DOHH2 (cell line): ENCODE measurements at regions not wholly inside any gene's neighbourhood (a gene's known extent, or its start where the extent isn't known, plus 50 kb on each side); places are given as distances from the start of the nearest gene placed in this dataset.

ENCODE experiments used
- H3F3A ChIP-seq: fragments of 200-600 bp; sonication (generic), shearing (Covaris generic); 2 replicates; pipeline ENCODE4 v1.6.0; 2016; ENCODE audit warnings: antibody characterized with exemption, mild to moderate bottlenecking; ENCODE audit not compliant: control insufficient read depth, insufficient read depth
- H3K27ac ChIP-seq: fragments of 200-600 bp; sonication (generic); 2 replicates; pipeline ENCODE4 v1.5.1; 2014; ENCODE audit warnings: low read depth, mild to moderate bottlenecking, low read length, moderate library complexity
- H3K27me3 ChIP-seq: fragments of 200-600 bp; sonication (generic); 2 replicates; pipeline ENCODE4 v1.6.1; 2014; ENCODE audit warnings: mild to moderate bottlenecking, low read length, mixed read lengths; ENCODE audit not compliant: control insufficient read depth
- H3K36me3 ChIP-seq: fragments of 200-600 bp; sonication (generic); 2 replicates; pipeline ENCODE4 v1.6.1; 2014; ENCODE audit warnings: mild to moderate bottlenecking, low read length, moderate library complexity, mixed read lengths; ENCODE audit not compliant: control insufficient read depth
- H3K4me1 ChIP-seq: fragments of 200-600 bp; sonication (generic); 2 replicates; pipeline ENCODE4 v1.6.1; 2014; ENCODE audit warnings: mild to moderate bottlenecking, low read length, mixed read lengths; ENCODE audit not compliant: control insufficient read depth
- H3K4me2 ChIP-seq: fragments of 200-600 bp; sonication (generic); 2 replicates; pipeline ENCODE4 v1.6.0; 2014; ENCODE audit warnings: mild to moderate bottlenecking, low read length, moderate library complexity
- H3K4me3 ChIP-seq: fragments of 200-600 bp; sonication (generic); 2 replicates; pipeline ENCODE4 v1.5.1; 2014; ENCODE audit warnings: mild to moderate bottlenecking, low read length, mixed read lengths
- H3K79me2 ChIP-seq: fragments of 200-600 bp; sonication (generic); 2 replicates; pipeline ENCODE4 v1.6.1; 2014; ENCODE audit warnings: mild to moderate bottlenecking, low read length, mixed read lengths; ENCODE audit not compliant: control insufficient read depth
- H3K9me2 ChIP-seq: fragments of 200-600 bp; sonication (generic); replicated peaks from 2 replicates; pipeline ENCODE4 v1.6.1; 2014; ENCODE audit warnings: mild to moderate bottlenecking, low read length, mixed read lengths; ENCODE audit not compliant: control insufficient read depth
- H3K9me3 ChIP-seq: fragments of 200-600 bp; sonication (generic); 2 replicates; pipeline ENCODE4 v1.6.1; 2014; ENCODE audit warnings: antibody characterized with exemption, low read length, mixed read lengths; ENCODE audit not compliant: control insufficient read depth, insufficient read depth
- H4K20me1 ChIP-seq: fragments of 200-600 bp; sonication (generic); 2 replicates; pipeline ENCODE4 v1.6.0; 2014; ENCODE audit warnings: low read depth, mild to moderate bottlenecking, antibody characterized with exemption, low read length, moderate library complexity; ENCODE audit not compliant: control insufficient read depth, insufficient read depth
- EZH2phosphoT487 ChIP-seq: fragments of 200-600 bp; sonication (generic); IDR thresholded peaks from 2 replicates; pipeline ENCODE4 v1.6.1; 2017; ENCODE audit warnings: borderline replicate concordance, mild to moderate bottlenecking, antibody characterized with exemption, low read length, moderate library complexity, mixed read lengths
- TF ChIP-seq, protein P1 (sequence below): fragments of 200-600 bp; sonication (generic); IDR thresholded peaks from one replicate; pipeline ENCODE4 v1.5.1; 2014; ENCODE audit warnings: antibody characterized with exemption, mild to moderate bottlenecking, low read depth, low read length; ENCODE audit not compliant: poor library complexity, severe bottlenecking

GRCh38 chr13:108093616-108094015, 121.7 kb downstream of the LIG4 start:
- Histone ChIP-seq H3K27ac (no peak overlapping the region), H3K9me2 (no peaks in the 10 kb centered on the region), H3K4me3 (no peak overlapping the region), H3K36me3 (no peaks in the 10 kb centered on the region), H4K20me1 (no peaks in the 10 kb centered on the region), H3F3A (no peaks in the 10 kb centered on the region), H3K79me2 (no peaks in the 10 kb centered on the region), H3K27me3 (no peaks in the 10 kb centered on the region), H3K4me2 (no peak overlapping the region), H3K9me3 (no peaks in the 10 kb centered on the region), H3K4me1 (no peaks in the 10 kb centered on the region)
- TF ChIP-seq, protein P1, sequence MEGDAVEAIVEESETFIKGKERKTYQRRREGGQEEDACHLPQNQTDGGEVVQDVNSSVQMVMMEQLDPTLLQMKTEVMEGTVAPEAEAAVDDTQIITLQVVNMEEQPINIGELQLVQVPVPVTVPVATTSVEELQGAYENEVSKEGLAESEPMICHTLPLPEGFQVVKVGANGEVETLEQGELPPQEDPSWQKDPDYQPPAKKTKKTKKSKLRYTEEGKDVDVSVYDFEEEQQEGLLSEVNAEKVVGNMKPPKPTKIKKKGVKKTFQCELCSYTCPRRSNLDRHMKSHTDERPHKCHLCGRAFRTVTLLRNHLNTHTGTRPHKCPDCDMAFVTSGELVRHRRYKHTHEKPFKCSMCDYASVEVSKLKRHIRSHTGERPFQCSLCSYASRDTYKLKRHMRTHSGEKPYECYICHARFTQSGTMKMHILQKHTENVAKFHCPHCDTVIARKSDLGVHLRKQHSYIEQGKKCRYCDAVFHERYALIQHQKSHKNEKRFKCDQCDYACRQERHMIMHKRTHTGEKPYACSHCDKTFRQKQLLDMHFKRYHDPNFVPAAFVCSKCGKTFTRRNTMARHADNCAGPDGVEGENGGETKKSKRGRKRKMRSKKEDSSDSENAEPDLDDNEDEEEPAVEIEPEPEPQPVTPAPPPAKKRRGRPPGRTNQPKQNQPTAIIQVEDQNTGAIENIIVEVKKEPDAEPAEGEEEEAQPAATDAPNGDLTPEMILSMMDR, result no peak
- no peak for TF ChIP-seq EZH2phosphoT487

DNA sequence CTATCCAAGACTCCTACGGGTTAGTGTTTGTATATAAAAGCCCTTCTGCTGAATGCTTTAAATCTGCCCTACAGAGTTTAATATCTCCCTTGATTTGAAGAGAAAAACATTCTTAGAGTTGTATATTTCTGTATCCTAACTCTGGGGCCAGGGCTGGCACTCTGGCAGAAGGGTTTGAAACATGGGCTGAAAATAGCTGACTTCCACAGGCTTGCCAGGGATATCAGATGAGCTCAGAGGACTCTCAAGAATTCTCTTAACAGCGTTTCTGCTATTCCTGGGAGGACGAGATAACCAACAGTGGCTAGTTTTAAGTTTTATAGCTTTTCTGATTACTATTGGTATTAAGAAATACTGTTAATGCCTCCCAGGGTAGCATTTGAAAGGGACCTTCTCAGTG, 127.5 kb downstream of the LIG4 start:
- TF ChIP-seq, protein P1, result no peak
- Histone ChIP-seq H3K27me3 (no peaks in the 10 kb centered on the region), H3K9me3 (no peaks in the 10 kb centered on the region), H3K79me2 (no peaks in the 10 kb centered on the region), H3K4me3 (no peak overlapping the region), H3K4me1 (no peaks in the 10 kb centered on the region), H3K9me2 (no peaks in the 10 kb centered on the region), H4K20me1 (no peaks in the 10 kb centered on the region), H3K27ac (no peak overlapping the region), H3F3A (no peaks in the 10 kb centered on the region), H3K4me2 (no peak overlapping the region), H3K36me3 (no peaks in the 10 kb centered on the region)

- no peaks in the 10 kb centered on the region for H3K4me1 ChIP-seq
- no peaks in the 10 kb centered on the region for H3K9me3 ChIP-seq
- TF ChIP-seq EZH2phosphoT487, result no peak
- TF ChIP-seq, protein P1, result no peak
- no peaks in the 10 kb centered on the region for H3F3A ChIP-seq
- no peak overlapping the region for H3K4me2 ChIP-seq
- no peak overlapping the region for H3K27ac ChIP-seq
- H4K20me1 ChIP-seq, result no peaks in the 10 kb centered on the region
- H3K9me2 ChIP-seq, result no peaks in the 10 kb centered on the region
- no peaks in the 10 kb centered on the region for H3K27me3 ChIP-seq
- no peaks in the 10 kb centered on the region for H3K79me2 ChIP-seq
- no peaks in the 10 kb centered on the region for H3K36me3 ChIP-seq
- H3K4me3 ChIP-seq, result no peak overlapping the region
Observed at GRCh38 chr13:108086678-108087077, 128.7 kb downstream of the LIG4 start.

DNA sequence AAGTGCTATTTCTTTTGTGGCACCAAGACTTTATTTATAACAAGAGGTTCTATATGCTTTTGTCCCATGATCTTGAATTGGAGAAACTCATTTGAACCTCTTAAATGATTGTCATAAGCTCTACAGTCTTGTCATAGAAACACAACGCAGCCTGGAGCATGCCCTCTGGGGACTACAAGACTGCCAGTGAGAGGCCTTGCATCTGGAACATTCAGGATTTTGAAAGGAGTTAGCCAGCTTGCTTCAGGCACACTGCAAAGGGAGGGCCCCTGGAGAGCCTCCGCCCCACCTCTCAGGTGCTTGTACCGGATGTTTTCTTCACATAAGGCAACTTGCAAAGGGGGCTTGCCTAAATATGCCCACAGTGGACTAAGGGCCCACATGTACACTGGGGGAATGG, 130.5 kb downstream of the LIG4 start:
- H4K20me1 ChIP-seq, result no peaks in the 10 kb centered on the region
- H3K4me1 ChIP-seq, result no peaks in the 10 kb centered on the region
- no peaks in the 10 kb centered on the region for H3K79me2 ChIP-seq
- no peak overlapping the region for H3K4me3 ChIP-seq
- no peaks in the 10 kb centered on the region for H3K36me3 ChIP-seq
- H3K27ac ChIP-seq, result no peak overlapping the region
- no peaks in the 10 kb centered on the region for H3K27me3 ChIP-seq
- no peak for TF ChIP-seq EZH2phosphoT487
- TF ChIP-seq, protein P1, result no peak
- no peaks in the 10 kb centered on the region for H3K9me2 ChIP-seq
- no peaks in the 10 kb centered on the region for H3F3A ChIP-seq
- no peak overlapping the region for H3K4me2 ChIP-seq
- H3K9me3 ChIP-seq, result no peaks in the 10 kb centered on the region
